Suprapubic skin (tissue), 4 donors: ENCODE measurements at regions not wholly inside any gene's neighbourhood (a gene's known extent, or its start where the extent isn't known, plus 50 kb on each side); places are given as distances from the start of the nearest gene placed in this dataset.

Experiments
- CTCF ChIP-seq, 2 donors: fragments of 200-600 bp in 1 of 2; fragments of 450-650 bp in 1 of 2; sonication (generic) in 1 of 2; IDR thresholded peaks; one replicate each; pipeline ENCODE4 v1.5.1; 2016 to 2019; ENCODE audit warnings: antibody characterized with exemption in 2 of 2, mild to moderate bottlenecking in 1 of 2, moderate library complexity in 1 of 2
- EP300 ChIP-seq: sonication (generic); formaldehyde crosslinking; IDR thresholded peaks from one replicate; pipeline ENCODE4 v1.6.1; 2017; ENCODE audit warnings: antibody characterized with exemption
- POLR2A ChIP-seq, 2 donors: fragments of 450-650 bp; IDR thresholded peaks; one replicate each; pipeline ENCODE4 v1.6.1; 2017; ENCODE audit warnings: antibody characterized with exemption in 2 of 2, mild to moderate bottlenecking in 2 of 2, moderate library complexity in 2 of 2
- POLR2AphosphoS5 ChIP-seq, 3 donors: sonication (generic); formaldehyde crosslinking; IDR thresholded peaks; one replicate each; pipeline ENCODE4 v1.6.1; 2017; ENCODE audit warnings: antibody characterized with exemption in 3 of 3

- TF ChIP-seq CTCF (IDR thresholded peaks at IDR 0.05) (no peak), POLR2A (IDR thresholded peaks at IDR 0.05) (no peak), EP300 (no peak), POLR2AphosphoS5 (IDR thresholded peaks at IDR 0.05) (no peak)
These were observed 224.7 kb downstream of the ACKR3 start for GRCh38 chr2:236794176-236794957.
